Inflammatory macrophage (primary cell): ENCODE measurements at regions not wholly inside any gene's neighbourhood (a gene's known extent, or its start where the extent isn't known, plus 50 kb on each side); places are given as distances from the start of the nearest gene placed in this dataset.

Experiments used
- DNase-seq, 2 donors: peaks; one replicate each; pipeline ENCODE4 v3.0.0-alpha.2; 2020 to 2022

- no peak for DNase-seq
Measured at GRCh38 chr7:10034843-10035556, 938.7 kb upstream of the PHF14 start.

- no peak for DNase-seq
Measured at GRCh38 chr7:10036693-10037092, 937.0 kb upstream of the PHF14 start.

- DNase-seq, result no peak
Measured at GRCh38 chr7:10038351-10038750, 935.3 kb upstream of the PHF14 start.

- DNase-seq, result no peak
Measured at GRCh38 chr7:10040674-10041073, 933.0 kb upstream of the PHF14 start.

- DNase-seq, result no peak
Measured at GRCh38 chr7:10070899-10071298, 902.8 kb upstream of the PHF14 start.

- DNase-seq, result no peak
Measured at GRCh38 chr7:10075866-10076265, 897.8 kb upstream of the PHF14 start.

GRCh38 chr7:10076660-10077300 lies 896.9 kb upstream of the PHF14 start:
- DNase-seq, result no peak

- no peak for DNase-seq
Measured at GRCh38 chr7:10079572-10079971, 894.1 kb upstream of the PHF14 start.

GRCh38 chr7:10082896-10083295 lies 890.8 kb upstream of the PHF14 start:
- no peak for DNase-seq

- DNase-seq, result no peak
Measured at GRCh38 chr7:10083766-10084165, 889.9 kb upstream of the PHF14 start.

GRCh38 chr7:10085231-10085630 lies 888.4 kb upstream of the PHF14 start:
- DNase-seq, result no peak

GRCh38 chr7:10100572-10100971 lies 873.1 kb upstream of the PHF14 start:
- no peak for DNase-seq

GRCh38 chr7:10101351-10101750 lies 872.3 kb upstream of the PHF14 start:
- no peak for DNase-seq

- no peak for DNase-seq
Measured at GRCh38 chr7:10104292-10104691, 869.4 kb upstream of the PHF14 start.

GRCh38 chr7:10106609-10107008 lies 867.1 kb upstream of the PHF14 start:
- no peak for DNase-seq

GRCh38 chr7:10116511-10116910 lies 857.2 kb upstream of the PHF14 start:
- no peak for DNase-seq

- DNase-seq, result no peak
Measured at GRCh38 chr7:10117815-10118214, 855.9 kb upstream of the PHF14 start.

- DNase-seq, result no peak
Measured at GRCh38 chr7:10120936-10121335, 852.7 kb upstream of the PHF14 start.

- DNase-seq, result no peak
Measured at GRCh38 chr7:10121631-10122030, 852.0 kb upstream of the PHF14 start.

- no peak for DNase-seq
Measured at GRCh38 chr7:10122551-10123100, 851.0 kb upstream of the PHF14 start.

GRCh38 chr7:10128748-10129147 lies 844.9 kb upstream of the PHF14 start:
- DNase-seq, result no peak

GRCh38 chr7:10138087-10138854 lies 835.4 kb upstream of the PHF14 start:
- no peak for DNase-seq

GRCh38 chr7:10146271-10146670 lies 827.4 kb upstream of the PHF14 start:
- no peak for DNase-seq

GRCh38 chr7:10156972-10157371 lies 816.7 kb upstream of the PHF14 start:
- no peak for DNase-seq
